Stimulated activated naive CD8-positive, alpha-beta T cell treated with anti-CD3 and anti-CD28 coated beads, Interleukin-15, Interleukin-2, amounts not matched to agents 100 U/mL and 50 U/mL, for 24 hours (primary cell): ENCODE measurements at regions not wholly inside any gene's neighbourhood (a gene's known extent, or its start where the extent isn't known, plus 50 kb on each side); places are given as distances from the start of the nearest gene placed in this dataset.
"Not testable (repeated sequence)": the region's sequence is repeated elsewhere in the genome, so short reads cannot be mapped to it uniquely, and the experiment has no call there.

Experiments
- ATAC-seq: fragments of 150-1000 bp; cut with Tn5 transposase; one replicate; pipeline ENCODE4 v1.10.0; 2021
- DNase-seq: peaks from one replicate; pipeline ENCODE4 v3.0.0; 2021

DNA sequence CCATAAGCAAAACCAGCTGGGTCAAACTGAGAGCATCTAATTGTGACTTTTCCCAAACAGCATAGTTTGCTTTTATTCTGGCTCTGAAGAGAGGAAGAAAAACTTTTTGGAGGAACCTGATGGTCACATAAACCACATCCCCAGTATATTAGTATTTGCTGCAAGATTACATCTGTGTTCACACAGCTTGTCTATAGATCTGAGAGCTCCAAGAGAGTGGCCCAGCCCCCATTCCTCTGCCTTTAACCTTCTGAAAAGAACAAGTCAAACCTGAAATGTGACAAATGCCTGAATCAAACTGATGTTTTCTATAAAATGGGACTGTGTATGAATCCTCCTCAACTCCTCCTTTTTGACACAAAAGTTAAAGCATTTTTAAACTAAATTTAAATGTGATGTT lies 435.2 kb downstream of the ZNF479 start:
- DNase-seq, ATAC-seq: not testable (repeated sequence)

DNA sequence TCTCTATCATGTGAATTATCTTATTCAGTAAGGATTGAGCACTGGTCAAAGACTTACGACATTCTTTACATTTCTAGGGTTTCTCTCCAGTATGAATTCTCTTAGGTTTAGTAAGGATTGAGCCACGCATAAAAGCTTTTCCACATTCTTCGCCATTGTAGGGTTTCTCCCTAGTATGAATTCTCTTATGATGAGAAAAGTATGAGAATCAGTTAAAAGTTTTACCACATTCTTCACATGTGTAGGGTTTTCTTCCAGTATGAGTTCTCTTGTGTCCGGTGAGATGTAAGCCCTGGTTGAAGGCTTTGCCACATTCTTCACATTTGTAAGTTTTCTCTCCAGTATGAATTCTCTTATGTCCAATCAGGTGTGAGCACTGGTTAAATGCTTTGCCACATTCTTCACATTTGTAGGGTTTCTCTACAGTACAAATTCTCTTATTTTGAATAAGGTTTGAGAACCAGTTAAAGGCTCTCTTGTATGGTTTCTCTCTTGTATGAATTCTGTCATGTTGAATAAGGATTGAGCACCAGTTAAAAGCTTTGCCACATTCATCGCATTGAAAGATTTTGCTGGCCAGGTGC lies 445.9 kb downstream of the ZNF479 start:
- ATAC-seq (no peak), DNase-seq (no peak)

DNA sequence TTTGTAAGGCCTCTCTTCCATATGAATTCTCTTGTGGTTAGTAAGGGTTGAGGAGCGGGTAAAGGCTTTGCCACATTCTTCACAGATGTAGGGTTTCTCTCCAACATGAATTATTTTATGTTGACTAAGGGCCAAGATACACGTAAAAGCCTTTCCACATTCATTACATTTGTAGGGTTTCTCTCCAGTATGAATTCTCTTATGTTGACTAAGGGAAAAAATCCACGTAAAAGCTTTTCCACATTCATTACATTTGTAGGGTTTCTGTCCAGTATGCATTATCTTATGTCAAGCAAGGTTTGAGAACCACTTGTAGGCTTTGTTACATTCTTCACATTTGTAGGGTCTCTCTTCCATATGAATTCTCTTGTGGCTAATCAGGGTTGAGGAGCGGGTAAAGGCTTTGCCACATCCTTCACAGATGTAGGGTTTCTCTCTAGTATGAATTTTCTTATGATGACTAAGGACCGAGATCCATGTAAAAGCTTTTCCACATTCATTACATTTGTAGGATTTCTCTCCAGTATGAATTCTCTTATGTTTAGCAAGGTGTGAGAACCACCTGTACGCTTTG lies 493.0 kb downstream of the ZNF479 start:
- ATAC-seq (no peak), DNase-seq (no peak)

GRCh38 chr7:56609852-56610355 lies 493.7 kb upstream of the NUPR2 start:
- ATAC-seq, result no peak
- DNase-seq, result no peak

- ATAC-seq (no peak), DNase-seq (no peak)
Measured at GRCh38 chr7:56605146-56605545, 488.9 kb upstream of the NUPR2 start.

- no peak for ATAC-seq
- no peak for DNase-seq
Measured at GRCh38 chr7:56578612-56579011, 462.4 kb upstream of the NUPR2 start.

- DNase-seq, result no peak
- no peak for ATAC-seq
Measured at GRCh38 chr7:56570968-56571367, 454.8 kb upstream of the NUPR2 start.

DNA sequence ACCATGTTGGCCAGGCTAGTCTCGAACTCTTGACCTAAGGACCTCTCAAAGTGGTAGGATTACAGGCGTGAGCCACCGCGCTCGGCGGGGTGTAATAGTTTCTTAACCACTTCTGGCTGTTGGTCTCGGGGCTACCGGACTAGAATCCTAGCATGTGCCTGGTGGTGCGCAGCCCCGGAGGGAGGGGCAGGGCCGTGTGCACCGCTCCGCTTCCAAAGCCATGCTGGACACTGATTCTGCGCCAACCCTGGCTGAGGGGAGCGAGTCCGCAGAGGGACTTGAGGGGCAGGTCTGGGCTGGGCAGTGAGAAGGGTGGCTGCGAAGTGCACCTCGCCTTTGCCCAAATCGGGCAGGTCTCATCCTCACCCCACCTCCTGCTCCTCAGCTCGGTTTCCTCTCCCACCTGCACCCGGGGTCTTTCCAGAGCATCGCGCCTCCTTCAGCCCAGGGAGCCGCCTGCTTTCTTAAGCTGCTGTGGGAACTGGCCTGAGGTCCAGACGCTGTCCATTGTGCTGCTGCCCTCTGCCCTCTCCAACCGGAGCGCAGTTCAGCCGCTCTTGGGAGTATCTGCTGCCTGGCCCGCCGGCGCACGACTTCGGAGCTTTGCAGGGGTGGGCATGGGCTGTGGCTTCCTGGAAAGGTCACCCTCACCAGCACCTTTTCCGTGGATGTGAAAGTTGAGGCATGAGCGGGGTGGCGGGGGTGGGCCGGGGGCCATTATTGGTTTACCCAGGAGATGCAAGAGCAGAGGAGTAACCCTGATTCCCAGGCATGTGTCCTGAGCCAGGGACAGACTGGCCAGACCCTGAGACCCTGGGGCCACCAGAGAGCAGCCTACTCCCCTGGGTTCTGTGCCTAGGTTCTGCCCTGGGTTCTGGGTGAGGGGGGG lies 422.6 kb upstream of the NUPR2 start:
- ATAC-seq (no peak), DNase-seq (no peak)

GRCh38 chr7:56537952-56538351 lies 421.7 kb upstream of the NUPR2 start:
- no peak for ATAC-seq

DNA sequence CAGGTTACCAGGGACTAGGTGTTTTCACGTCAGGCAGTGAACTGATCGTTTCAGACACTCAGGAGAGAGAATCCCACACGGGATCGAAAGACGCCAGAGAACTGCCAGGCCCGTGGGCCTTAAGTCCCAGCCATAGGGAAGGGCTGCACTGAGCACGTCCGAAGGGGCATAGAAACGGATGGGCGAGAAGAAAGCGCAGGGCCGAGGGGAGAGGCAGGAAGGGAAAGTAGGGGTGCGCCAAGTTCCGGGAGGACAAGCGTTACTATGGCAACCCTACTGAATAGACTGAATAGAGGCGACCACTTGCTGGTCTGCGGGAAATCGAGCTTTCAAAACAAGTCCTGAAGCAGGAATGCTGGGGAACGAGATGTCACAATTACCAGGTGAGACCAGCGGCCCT lies 421.3 kb upstream of the NUPR2 start:
- no peak for DNase-seq
- ATAC-seq, result no peak

More at GRCh38 chr7:56537952-56538351, 421.7 kb upstream of the NUPR2 start:
- no peak for DNase-seq

DNA sequence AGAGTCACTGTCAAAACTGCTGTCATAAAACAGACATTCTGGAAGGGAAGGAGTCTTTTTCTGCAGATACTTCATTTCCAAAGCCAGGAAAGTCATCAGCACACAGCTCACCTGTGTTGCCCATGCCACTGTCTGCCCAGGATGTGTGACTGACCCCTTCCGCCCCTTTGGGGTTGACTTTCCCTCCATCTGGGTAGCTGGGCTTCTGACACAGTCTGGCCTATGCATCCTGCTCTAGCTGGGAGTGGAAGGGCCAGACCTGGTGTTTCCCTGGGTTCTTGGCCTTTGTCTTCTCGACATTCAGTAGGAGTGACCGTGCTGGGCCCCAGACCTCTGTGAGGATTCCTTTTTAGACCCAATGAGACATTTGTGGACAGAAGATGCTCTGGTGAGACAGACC lies 378.9 kb upstream of the NUPR2 start:
- ATAC-seq (no peak), DNase-seq (no peak)

DNA sequence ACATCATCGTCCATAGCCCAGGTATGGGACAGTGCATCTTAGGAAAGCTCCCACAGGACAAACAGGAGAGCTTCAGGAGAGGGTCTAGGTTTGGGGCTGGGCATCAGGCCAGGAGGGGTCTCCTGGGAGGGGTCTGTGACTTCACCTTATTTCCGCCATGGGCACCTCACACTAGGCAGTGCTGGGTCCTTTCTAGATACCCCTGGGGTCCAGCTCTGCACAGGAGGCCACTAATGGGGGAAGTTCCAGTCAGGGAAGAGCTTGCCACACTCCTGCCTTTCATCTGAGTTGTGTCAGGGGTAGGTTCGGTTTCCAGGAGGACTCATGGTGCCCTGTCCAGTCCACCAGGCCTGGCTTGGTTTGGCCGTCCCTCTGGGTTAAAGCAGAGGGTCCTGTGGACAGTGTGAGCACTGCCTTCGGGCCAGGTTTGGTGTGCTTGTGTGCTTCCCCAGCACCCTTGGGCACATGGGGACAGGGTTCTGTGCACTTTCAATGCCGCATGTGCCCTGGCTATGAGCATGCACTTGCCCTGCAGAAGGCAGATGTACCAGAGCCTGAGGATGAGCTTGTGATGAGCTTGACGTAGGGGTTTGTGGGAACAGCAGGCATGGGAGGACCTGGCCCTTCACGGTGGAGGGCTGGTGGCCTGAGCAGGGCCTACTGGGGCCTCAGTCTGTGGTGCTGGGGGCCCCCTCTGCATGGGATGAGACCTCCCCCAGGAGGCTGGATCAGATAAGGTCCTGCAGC lies 377.7 kb upstream of the NUPR2 start:
- no peak for DNase-seq
- no peak for ATAC-seq

DNA sequence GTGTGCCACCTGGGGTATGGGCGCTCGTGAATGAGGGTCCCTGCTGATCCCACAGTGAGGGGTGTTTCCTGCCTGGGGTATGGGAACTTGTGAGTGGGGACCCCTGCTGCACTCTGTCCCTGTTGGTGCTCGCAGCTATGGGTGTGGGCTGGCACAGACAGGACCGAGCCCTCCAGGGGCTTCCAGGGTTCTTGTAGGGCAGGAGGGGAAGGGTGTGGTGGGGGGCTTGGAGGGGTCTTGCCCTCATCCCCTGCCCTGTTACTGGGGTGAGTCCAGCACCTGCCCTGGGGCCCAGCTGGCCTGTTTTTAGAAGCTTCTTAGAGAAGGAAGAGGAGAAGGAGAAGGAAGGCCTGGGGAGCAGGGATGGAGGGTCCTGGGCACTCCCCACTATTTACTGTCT lies 377.0 kb upstream of the NUPR2 start:
- ATAC-seq, result no peak
- no peak for DNase-seq

DNA sequence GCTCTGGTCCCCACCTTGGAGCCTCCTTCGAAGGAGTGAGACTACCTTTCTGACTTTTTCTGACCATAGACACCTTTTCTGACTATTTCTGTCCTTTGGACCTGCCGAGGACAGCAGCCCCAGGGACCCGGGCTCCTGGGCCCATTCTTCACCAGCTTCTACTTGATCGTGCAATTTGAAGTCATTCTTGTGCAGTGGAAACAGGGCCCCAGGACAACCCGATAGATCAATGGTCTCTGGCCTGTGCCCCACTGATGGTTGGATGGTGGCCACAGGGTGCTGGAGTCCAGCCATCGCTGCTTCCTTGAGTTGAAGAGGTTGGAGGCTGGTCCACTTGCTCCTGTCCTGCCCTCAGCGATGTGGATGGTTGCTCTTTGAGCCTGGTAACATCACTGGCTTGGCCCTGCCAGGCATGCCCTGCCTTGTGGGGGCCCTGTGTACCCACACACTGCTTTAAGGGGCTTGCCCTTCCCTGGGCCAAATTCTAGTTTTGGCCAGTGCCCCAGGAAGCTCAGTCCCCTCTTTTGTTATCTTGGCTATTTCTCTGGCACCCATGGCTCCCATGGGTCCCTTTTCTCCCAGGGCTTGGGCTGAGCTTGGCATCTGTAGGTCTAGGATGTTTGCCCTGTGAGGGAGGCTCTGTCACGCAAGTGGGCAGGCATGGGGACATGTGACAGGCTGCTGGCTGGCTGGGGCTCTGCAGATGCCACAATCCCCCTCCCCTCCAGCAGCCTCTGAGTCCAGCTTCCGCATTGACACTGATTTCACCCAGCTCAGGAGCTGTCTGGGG lies 375.6 kb upstream of the NUPR2 start:
- ATAC-seq (no peak), DNase-seq (no peak)

- ATAC-seq (no peak), DNase-seq (no peak)
Measured at GRCh38 chr7:56483861-56484550, 367.8 kb upstream of the NUPR2 start.

DNA sequence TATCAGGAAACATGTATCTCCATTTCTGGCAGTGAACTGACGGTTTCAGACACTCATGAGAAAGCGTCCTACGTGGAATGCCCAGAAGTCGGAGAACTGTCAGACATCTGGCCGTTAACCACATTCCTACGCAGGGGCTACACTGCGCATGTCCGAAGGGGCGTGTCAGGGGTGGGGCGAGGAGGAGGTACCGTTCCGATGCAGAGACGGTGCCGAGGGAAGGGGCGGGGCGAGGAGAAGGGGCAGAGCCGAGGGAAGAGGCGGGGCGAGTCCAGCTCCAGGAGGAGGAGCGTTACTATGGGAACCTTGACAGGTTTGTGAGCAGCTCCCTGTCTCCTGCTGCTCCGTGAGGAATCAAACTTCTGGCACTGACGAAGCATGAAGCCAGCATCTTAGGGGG lies 366.9 kb upstream of the NUPR2 start:
- ATAC-seq (no peak), DNase-seq (no peak)

GRCh38 chr7:56479748-56480147 lies 363.5 kb upstream of the NUPR2 start:
- ATAC-seq (no peak), DNase-seq (no peak)

GRCh38 chr7:56479136-56479535 lies 362.9 kb upstream of the NUPR2 start:
- ATAC-seq (no peak), DNase-seq (no peak)

- ATAC-seq (no peak), DNase-seq (no peak)
Measured at GRCh38 chr7:56474271-56474670, 358.1 kb upstream of the NUPR2 start.

- DNase-seq (no peak), ATAC-seq (no peak)
Measured at GRCh38 chr7:56471811-56472210, 355.6 kb upstream of the NUPR2 start.
